GM19372 (cell line): ENCODE measurements at regions not wholly inside any gene's neighbourhood (a gene's known extent, or its start where the extent isn't known, plus 50 kb on each side); places are given as distances from the start of the nearest gene placed in this dataset.
A peak's percentile ranks its signal among the peaks of the same experiment; 100 is the strongest.
"Not testable (repeated sequence)": the region's sequence is repeated elsewhere in the genome, so short reads cannot be mapped to it uniquely, and the experiment has no call there.

Experiments used
- ATAC-seq: cut with Tn5 transposase; IDR thresholded peaks from one replicate; pipeline ENCODE4 v1.9.1; 2021; ENCODE audit warnings: mild to moderate bottlenecking, low read depth, moderate library complexity; ENCODE audit not compliant: unreplicated experiment

DNA sequence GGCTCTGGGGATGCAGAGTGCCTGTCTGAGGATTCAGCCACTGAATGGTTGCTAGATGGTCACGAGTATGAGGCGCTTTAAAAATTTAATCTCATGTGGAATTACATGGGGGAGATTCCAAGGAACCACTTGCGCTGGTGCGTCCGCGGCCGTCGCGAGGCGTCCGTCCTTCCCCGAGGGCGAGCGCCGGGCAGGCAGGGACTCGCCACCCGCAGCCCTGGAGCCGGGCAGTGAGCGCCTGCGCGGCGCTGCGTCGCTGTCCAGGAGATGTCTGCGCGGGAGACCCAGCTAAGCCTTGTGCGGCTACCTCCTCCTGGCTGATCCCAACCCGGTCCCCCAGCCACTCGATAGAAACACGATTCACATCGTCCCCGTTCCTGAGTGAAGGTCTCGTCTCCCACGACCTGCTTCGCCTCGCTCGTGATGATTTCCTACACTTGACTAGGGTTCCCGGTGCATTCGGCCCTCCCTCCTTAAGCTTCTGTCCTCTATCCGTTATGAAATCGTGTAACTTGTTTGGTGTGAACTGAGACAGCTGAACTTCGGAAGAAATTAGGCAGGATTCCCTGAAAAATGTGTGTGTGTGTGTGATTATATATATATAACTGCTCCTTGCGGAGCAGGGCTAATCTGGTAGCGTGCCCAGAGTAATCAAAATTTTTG lies 536.4 kb downstream of the PRIM2 start:
- not testable (repeated sequence) for ATAC-seq

DNA sequence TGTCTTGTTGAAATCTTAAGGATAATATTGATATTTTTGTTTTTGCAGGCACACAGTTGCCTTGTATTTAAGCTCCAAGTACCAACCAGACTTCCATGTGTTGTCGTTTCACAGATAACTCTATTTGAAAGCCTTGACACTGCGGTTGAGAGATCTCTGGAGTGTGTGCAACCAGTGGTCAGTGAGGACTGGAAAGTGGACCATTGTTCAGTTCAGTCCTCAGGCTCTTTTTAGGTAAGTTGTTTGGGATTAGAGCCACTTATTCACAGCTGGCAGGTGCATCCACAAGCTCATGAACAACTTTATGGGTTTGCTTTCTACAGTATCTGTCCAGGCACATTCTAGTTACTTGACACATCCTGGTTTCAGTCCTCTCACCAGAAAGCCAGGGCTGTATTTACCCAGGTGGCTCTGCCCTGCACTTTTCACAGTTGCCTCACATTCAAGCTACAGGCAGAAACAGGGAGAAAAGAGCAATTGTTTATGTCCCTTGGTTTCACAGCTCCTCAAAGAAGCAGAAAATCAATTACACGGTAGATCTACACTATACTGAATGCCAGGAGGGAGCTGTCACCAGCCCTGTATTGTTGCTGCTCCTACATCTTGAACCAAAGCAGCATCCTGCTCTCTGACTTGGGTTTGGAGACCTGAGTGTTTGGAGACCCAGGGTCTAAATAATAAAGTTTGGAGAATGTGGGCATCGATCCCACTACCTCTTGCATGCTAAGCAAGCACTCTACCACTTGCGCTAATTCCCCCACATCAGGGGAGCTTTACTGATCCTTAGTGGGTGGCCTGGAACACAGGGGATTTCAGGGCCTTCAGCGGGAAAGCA lies 543.3 kb downstream of the PRIM2 start:
- ATAC-seq, result not testable (repeated sequence)

GRCh38 chr6:57870083-57870482 lies 552.7 kb downstream of the PRIM2 start:
- ATAC-seq, result not testable (repeated sequence)

DNA sequence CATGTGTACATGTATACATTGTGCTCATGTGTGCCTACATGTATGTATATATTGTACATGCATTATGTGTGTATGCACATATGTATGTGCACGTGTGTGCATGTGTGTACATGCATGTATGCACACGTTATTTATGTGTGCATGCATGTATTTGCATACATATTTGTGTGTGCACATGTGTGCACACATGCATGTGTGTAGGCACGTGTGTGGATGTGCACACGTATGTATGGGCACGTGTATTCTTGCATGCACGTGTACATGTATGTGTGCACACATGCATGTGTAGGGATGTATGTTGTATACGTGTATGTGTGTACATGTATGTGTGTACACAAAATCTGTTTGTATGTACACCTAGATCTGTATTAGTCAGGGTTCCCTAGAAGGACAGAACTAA lies 556.0 kb downstream of the PRIM2 start:
- ATAC-seq, result not testable (repeated sequence)

DNA sequence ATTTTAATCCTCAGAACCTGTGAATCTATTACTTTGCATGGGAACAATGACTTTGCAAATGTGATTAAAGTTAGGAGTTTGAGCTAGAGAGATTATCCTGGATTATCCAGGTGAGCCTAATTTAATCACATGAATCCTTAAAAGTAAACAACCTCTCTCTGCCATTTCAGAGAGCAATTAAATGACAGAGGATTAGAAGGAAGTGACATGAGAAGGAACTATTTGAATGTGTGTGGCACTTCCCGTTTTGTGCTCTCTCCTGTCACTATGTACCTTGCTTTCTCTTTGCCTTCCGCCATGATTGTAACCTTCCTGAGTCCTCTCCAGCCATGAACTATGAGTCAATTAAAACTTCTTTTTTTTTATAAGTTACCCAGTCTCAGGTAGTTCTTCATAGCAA lies 559.2 kb downstream of the PRIM2 start:
- not testable (repeated sequence) for ATAC-seq

DNA sequence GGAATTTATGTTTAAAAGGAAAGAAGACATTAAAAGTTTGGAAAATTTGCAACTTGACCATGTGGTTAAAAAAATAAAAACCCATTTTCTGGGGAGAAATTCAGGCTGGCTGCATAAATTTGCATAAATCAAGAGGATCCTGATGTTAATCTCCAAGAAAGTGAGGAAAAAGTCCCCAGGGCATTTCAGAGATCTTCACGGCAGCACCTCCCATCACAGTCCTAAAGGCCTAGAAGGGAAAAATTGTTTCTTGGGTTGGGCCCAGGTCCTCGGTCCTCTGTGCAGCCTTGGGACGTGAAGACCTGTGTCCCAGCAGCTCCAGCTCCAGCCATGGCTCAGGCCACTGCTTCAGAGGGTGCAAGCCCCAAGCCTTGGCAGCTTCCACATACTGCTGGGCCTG lies 560.3 kb downstream of the PRIM2 start:
- not testable (repeated sequence) for ATAC-seq

DNA sequence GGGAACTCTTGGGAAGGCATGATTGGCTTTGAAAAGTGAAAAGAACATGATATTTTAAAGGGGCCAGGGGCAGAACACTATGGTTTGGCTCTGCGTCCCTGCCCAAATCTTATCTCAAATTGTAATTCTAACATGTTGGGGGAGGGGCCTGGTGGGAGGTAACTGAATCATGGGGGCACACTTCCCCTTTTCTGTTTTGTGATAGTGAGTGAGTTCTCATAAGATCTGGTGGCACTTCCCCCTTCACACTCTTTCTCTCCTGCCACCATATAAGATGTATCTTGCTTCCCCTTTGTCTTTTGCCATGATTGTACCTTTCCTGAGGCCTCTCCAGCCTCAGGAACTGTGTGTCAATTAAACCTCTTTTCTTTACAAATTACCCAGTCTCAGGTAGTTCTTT lies 561.4 kb downstream of the PRIM2 start:
- ATAC-seq, result not testable (repeated sequence)

GRCh38 chr6:57898850-57899249 lies 581.4 kb downstream of the PRIM2 start:
- ATAC-seq, result peak; percentile 63

DNA sequence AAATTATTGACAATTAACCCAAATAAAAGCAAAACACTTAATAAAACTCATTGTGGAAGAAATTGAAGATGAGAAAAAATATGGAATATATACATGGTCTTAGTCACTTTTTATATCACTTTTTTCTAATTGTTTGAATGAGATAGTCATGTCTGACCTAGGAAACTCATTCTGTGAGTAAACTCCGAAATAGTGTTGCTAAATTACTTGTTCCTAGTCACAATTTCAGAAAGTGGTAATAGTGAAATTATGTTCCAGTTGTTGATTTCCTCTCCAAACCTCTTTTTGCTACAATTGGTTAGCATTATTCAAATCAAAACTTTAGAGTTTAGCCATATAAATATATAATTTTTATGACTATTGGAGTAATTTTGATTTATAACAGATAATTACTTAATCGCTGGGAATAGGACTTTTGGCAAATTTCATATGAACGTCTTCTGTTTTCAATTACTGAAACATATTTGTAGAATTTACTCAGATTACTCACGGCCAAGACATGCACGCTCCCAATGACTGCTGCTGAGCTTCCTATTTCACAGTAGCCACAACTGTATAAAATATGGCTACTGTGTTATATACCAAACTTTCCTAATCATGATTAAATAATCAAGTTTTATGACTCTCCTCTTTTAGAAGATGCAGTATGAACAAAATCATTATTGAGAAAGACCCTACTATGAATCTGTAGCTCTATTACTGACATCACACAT lies 583.4 kb downstream of the PRIM2 start:
- not testable (repeated sequence) for ATAC-seq

GRCh38 chr6:57901445-57901844 lies 584.0 kb downstream of the PRIM2 start:
- ATAC-seq, result not testable (repeated sequence)

DNA sequence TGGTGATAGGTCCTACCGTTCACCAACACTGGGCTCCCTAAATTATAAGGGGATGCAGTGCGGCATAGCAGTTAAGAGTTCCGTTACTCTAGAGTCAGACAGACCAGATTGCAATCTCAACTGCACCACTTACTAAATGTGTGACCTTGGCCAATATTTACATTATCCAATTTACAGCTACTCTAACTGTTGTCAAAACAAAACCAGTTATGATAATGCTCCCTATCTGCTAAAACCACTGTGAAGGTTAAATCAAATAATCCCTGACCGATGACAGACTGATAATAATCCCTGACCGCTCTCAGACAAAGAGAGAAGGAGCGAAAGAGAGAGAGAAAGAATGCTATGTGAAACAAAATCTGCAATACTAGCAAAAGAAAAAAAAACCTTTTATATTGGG lies 586.9 kb downstream of the PRIM2 start:
- ATAC-seq, result not testable (repeated sequence)

GRCh38 chr6:57915300-57915699 lies 597.9 kb downstream of the PRIM2 start:
- ATAC-seq, result not testable (repeated sequence)

DNA sequence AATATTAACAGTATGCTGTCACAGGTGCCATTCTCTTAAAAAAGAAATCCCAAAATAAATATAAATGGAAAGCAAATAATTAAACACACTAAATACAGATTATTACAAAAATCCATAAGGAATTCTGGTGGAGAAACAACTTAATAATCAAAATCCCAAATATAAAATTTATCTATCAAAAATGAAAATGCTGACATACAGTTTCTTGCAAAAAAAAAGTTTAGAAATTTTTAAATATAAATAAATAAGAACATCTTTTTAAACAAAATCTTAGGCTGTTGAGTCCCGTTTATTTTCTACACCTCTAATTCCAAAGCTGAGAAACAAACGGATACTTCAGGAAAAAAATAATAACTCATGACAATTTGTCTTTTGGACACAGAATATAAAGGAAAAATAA lies 625.5 kb downstream of the PRIM2 start:
- ATAC-seq, result not testable (repeated sequence)

DNA sequence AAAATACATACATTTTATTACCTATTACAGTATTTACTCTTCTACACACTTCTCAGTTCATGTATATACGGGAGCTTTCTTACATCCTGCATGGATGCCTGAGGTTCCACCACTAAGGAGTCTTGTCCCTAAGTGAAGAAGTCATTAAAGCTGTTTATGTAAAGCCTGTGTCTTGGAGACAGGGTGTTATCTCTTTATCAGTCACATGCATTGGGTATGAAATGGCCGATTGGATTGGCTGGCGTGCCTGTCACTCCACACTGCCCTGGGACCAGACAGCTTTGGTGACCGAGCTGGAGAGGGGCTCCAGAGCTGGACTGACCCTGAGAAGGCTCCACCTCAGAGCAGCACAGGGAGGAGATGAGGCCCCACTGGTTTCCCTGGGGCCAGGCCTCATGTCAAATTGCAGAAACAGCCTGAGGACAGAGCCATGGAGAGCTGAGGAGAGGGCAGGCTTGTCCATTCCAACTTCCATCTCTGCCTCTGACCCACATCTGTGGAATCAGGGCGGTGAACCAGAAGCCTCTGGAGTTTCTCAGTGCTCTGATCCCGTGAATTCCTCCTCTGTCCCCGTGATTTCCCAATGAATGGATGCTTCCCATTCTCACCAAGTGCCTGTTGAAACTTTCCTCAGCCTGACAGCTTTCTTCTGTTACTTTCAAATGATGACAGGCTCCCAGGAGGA lies 628.8 kb downstream of the PRIM2 start:
- ATAC-seq, result not testable (repeated sequence)

DNA sequence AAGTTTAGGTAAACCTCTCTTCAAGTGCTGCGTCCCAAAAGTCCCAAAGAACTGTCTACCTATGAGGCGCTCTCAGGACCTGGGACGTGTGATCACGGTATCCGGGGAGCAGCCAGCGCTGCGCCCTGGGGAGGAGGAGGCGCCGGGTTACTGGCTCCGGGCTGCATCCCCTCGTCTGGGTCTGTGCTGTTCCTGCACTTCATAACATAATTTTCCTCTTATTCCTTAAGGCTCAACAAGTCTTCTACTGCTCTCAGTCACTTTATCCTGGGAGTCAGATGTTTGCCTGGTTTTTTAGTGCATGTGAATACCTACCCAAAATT lies 629.3 kb downstream of the PRIM2 start:
- ATAC-seq, result not testable (repeated sequence)

GRCh38 chr6:57948481-57948880 lies 631.1 kb downstream of the PRIM2 start:
- not testable (repeated sequence) for ATAC-seq

GRCh38 chr6:57950430-57950829 lies 633.0 kb downstream of the PRIM2 start:
- not testable (repeated sequence) for ATAC-seq

- not testable (repeated sequence) for ATAC-seq
These were observed 649.3 kb downstream of the PRIM2 start for GRCh38 chr6:57966757-57967156.

DNA sequence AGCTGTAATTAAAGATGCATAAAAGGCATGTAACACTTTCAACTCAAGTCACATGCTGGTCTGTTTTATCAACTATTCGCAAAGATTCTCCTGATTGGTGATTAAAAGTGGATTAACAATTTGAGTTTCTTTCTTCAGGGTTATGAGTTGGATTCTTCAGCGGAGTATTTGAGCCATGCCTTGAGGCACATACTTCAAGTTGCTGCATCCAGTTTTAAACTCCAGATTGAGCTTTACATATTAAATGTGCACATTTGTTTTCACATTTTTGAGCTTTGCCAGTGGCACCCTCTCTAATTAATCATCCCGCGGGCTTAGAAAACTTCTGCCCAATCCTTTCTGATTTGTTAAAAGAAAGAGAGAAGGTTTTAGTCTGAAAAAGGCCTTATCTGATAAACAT lies 654.5 kb downstream of the PRIM2 start:
- not testable (repeated sequence) for ATAC-seq

DNA sequence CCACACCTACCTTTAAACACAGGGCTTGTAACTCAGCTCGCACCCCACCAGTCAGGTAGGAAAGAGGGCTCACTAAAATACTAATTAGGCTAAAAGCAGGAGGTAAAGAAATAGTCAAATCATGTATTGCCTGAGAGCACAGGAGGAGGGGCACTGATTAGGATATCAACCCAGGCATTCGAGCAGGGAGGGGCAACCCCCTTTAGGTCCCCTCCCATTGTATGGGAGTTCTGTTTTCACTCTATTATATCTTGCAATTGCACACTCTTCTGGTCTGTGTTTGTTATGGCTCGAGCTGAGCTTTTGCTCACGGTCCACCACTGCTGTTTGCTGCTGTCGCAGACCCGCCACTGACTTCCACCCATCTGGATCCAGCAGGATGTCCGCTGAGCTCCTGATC lies 657.2 kb downstream of the PRIM2 start:
- ATAC-seq, result no peak

- not testable (repeated sequence) for ATAC-seq
These were observed 657.7 kb downstream of the PRIM2 start for GRCh38 chr6:57975127-57975526.
